Sigmoid colon (tissue), 6 donors: ENCODE measurements at regions not wholly inside any gene's neighbourhood (a gene's known extent, or its start where the extent isn't known, plus 50 kb on each side); places are given as distances from the start of the nearest gene placed in this dataset.
A peak's percentile ranks its signal among the peaks of the same experiment; 100 is the strongest.

Experiments
- DNase-seq: peaks from one replicate; pipeline ENCODE4 v3.0.0-alpha.2; 2019
- H3K27ac ChIP-seq, 4 donors: fragments of 200-600 bp; sonication (generic); one replicate each; pipeline ENCODE4 v1.5.1; 2016 to 2019; ENCODE audit warnings: mild to moderate bottlenecking in 1 of 4
- H3K27me3 ChIP-seq, 3 donors: fragments of 200-600 bp; sonication (generic); one replicate each; pipeline ENCODE4 v1.5.1; 2019; ENCODE audit warnings: mild to moderate bottlenecking in 1 of 3
- H3K36me3 ChIP-seq, 4 donors: fragments of 200-600 bp; sonication (generic); one replicate each; pipeline ENCODE4 v1.5.1; 2016 to 2019
- H3K4me1 ChIP-seq, 4 donors: fragments of 200-600 bp; sonication (generic); one replicate each; pipeline ENCODE4 v1.5.1; 2017 to 2019
- H3K4me3 ChIP-seq, 4 donors: fragments of 200-600 bp; sonication (generic); one replicate each; pipeline ENCODE4 v1.5.1; 2017 to 2019; ENCODE audit warnings: mild to moderate bottlenecking in 2 of 4, moderate library complexity in 1 of 4
- H3K9me3 ChIP-seq, 4 donors: fragments of 200-600 bp in 3 of 4; sonication (generic) in 3 of 4; one replicate each; pipeline versions ENCODE4 v1.5.1 to v1.6.1; 2013 to 2019
- EP300 ChIP-seq, 4 donors: sonication (generic); formaldehyde crosslinking; IDR thresholded peaks; one replicate each; pipeline ENCODE4 v1.6.1; 2017; ENCODE audit warnings: antibody characterized with exemption in 4 of 4
- POLR2A ChIP-seq, 2 donors: fragments of 450-650 bp; IDR thresholded peaks; one replicate each; pipeline ENCODE4 v1.6.1; 2016; ENCODE audit warnings: antibody characterized with exemption in 2 of 2, mild to moderate bottlenecking in 2 of 2, moderate library complexity in 2 of 2
- POLR2AphosphoS5 ChIP-seq, 4 donors: sonication (generic); formaldehyde crosslinking; IDR thresholded peaks; one replicate each; pipeline ENCODE4 v1.6.1; 2017; ENCODE audit warnings: antibody characterized with exemption in 4 of 4
- WGBS, 2 donors: extraction: QIAGEN DNeasy Blood & Tissue Kit; methylation state at CpG; one replicate each; pipeline ENCODE4 v1.1.7; 2013; 5-methylcytosine and 5-hydroxymethylcytosine counted together
- intact Hi-C: fragments of 100-400 bp; cut with DNase I; formaldehyde crosslinking; loops from one replicate; pipeline ENCODE4 v1.15.1; 2023
- TF ChIP-seq, protein P1 (sequence below), 4 experiments: fragments of 450-650 bp in 3 of 4; fragments of 200-600 bp in 1 of 4; IDR thresholded peaks; one replicate each; pipeline ENCODE4 v1.5.1; 2016 to 2019; ENCODE audit warnings: antibody characterized with exemption in 4 of 4, mild to moderate bottlenecking in 3 of 4, moderate library complexity in 2 of 4
- donor health status: healthy with polysubstance abuse.
- donor health status: healthy.

DNA sequence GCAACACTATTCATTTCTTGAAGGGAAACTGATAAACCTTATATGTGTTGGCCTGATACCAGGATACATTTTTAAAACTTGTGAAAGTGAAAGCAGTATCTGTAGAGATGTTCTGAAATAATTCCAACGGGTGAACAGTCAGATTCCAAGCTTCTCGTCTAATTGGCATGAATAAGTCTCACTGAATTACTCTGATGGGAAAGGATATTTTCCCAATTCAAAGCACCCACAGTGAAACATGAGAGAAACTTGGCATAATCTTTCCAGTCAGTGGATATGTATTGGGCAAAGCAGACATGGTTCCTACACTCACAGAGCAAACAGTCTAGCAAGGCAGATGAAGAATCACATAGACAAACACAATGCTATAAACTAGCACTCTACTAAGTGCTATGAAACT lies 413.1 kb downstream of the MED13L start:
- DNase-seq: no peak
- H3K27me3 ChIP-seq: peaks cover 0 to 9% (median 0%) of the 10 kb centered on the region in 3 donors
- no peak overlapping the region for H3K27ac ChIP-seq
- H3K4me1 ChIP-seq: no peaks in the 10 kb centered on the region
- intact Hi-C loops: no loop called here
- no peaks in the 10 kb centered on the region for H3K9me3 ChIP-seq
- H3K4me3 ChIP-seq: no peak overlapping the region
- WGBS, 2 donors: 13 to 47% methylated on average over 2 of the region's 2 CpGs
- H3K36me3 ChIP-seq: no peaks in the 10 kb centered on the region
- TF ChIP-seq, protein P1, sequence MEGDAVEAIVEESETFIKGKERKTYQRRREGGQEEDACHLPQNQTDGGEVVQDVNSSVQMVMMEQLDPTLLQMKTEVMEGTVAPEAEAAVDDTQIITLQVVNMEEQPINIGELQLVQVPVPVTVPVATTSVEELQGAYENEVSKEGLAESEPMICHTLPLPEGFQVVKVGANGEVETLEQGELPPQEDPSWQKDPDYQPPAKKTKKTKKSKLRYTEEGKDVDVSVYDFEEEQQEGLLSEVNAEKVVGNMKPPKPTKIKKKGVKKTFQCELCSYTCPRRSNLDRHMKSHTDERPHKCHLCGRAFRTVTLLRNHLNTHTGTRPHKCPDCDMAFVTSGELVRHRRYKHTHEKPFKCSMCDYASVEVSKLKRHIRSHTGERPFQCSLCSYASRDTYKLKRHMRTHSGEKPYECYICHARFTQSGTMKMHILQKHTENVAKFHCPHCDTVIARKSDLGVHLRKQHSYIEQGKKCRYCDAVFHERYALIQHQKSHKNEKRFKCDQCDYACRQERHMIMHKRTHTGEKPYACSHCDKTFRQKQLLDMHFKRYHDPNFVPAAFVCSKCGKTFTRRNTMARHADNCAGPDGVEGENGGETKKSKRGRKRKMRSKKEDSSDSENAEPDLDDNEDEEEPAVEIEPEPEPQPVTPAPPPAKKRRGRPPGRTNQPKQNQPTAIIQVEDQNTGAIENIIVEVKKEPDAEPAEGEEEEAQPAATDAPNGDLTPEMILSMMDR (IDR thresholded peaks at IDR 0.05): no peak
- no peak for TF ChIP-seq EP300 (IDR thresholded peaks at IDR 0.05)
- TF ChIP-seq POLR2A (IDR thresholded peaks at IDR 0.05): no peak
- TF ChIP-seq POLR2AphosphoS5 (IDR thresholded peaks at IDR 0.05): no peak

DNA sequence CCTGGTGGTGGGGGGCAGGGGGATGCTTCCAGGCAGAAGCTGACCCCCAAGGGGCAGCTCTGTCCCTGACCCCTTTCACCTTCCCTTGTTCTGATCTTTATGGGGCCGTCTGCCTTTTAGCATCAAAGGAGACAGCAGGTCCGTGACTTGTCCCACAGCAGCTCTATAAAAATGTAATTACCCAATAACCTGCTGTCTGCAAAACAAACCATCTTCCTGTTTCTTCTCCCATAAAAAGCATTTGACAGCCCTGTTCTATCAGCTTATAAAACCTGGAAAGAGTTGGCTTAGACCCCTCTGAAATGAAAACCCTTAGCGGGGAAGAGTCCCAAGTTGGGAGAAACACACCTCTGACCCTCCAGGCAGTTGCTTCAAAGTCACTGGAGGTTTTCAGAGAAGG lies 416.9 kb downstream of the MED13L start:
- intact Hi-C loops: no loop called here
- Histone ChIP-seq H3K4me1 (no peaks in the 10 kb centered on the region), H3K9me3 (no peaks in the 10 kb centered on the region), H3K27ac (no peak overlapping the region), H3K4me3 (no peak overlapping the region), H3K27me3 (no peaks in the 10 kb centered on the region), H3K36me3 (no peaks in the 10 kb centered on the region)
- TF ChIP-seq EP300 (IDR thresholded peaks at IDR 0.05) (no peak), POLR2AphosphoS5 (IDR thresholded peaks at IDR 0.05) (no peak), POLR2A (IDR thresholded peaks at IDR 0.05) (no peak)
- TF ChIP-seq, protein P1 (IDR thresholded peaks at IDR 0.05): no peak
- WGBS, 2 donors: 11 to 40% methylated on average over 3 of the region's 3 CpGs
- DNase-seq: no peak

DNA sequence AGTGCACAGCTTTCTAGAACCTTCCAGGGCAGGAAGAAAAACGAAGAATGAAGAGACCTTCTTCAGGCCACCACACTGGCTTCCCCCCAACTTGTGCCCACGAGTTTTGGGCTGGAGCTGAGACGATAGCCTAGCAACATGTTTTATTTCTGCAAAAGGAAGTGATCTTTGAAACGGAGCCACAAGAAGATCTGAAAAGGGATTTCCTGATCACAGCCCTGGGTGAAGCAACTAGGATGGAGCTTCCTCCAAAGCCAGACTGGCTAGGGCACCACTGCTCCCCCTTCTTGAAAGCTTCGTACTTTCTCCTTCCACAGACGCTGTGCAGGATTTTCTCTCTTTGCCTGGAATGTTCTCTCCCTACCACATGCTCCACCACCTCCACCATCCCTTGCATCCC lies 418.3 kb downstream of the MED13L start:
- Histone ChIP-seq H3K27ac (no peak overlapping the region), H3K27me3 (no peaks in the 10 kb centered on the region), H3K9me3 (no peaks in the 10 kb centered on the region), H3K4me3 (no peak overlapping the region), H3K36me3 (no peaks in the 10 kb centered on the region), H3K4me1 (no peaks in the 10 kb centered on the region)
- DNase-seq: no peak
- intact Hi-C loops: no loop called here
- WGBS, 2 donors: 29 to 36% methylated on average over 6 of the region's 6 CpGs
- TF ChIP-seq EP300 (IDR thresholded peaks at IDR 0.05): no peak

DNA sequence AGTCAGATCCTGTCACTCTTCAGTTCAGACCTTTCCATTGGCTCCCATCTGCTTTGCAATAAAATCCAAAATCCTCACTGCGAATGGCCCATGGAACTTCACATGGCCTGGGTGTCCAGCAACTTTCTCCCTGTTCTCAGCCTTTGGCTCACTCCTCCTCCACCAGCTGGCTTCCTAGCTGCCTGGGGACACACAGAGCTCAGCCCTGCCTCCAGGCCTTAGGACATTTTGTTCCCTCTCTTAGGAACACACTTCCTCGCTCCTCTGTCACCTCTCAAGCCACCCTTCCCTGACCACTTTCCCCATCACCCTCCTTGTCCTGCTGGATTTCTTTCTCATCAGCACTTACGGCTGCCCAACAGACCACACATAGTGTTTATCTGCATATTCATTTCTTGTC lies 419.6 kb downstream of the MED13L start:
- intact Hi-C loops: no loop called here
- H3K36me3 ChIP-seq: no peaks in the 10 kb centered on the region
- DNase-seq: no peak
- WGBS, 2 donors: 91 to 95% methylated on average over 3 of the region's 3 CpGs
- H3K9me3 ChIP-seq: no peaks in the 10 kb centered on the region
- no peak overlapping the region for H3K4me3 ChIP-seq
- H3K4me1 ChIP-seq: no peaks in the 10 kb centered on the region
- TF ChIP-seq POLR2A (IDR thresholded peaks at IDR 0.05): no peak
- no peak for TF ChIP-seq EP300 (IDR thresholded peaks at IDR 0.05)
- peak in 1 of 4 donors; percentile 33 for TF ChIP-seq POLR2AphosphoS5 (IDR thresholded peaks at IDR 0.05)
- TF ChIP-seq, protein P1 (IDR thresholded peaks at IDR 0.05): no peak
- H3K27ac ChIP-seq: no peak overlapping the region
- H3K27me3 ChIP-seq: no peaks in the 10 kb centered on the region

DNA sequence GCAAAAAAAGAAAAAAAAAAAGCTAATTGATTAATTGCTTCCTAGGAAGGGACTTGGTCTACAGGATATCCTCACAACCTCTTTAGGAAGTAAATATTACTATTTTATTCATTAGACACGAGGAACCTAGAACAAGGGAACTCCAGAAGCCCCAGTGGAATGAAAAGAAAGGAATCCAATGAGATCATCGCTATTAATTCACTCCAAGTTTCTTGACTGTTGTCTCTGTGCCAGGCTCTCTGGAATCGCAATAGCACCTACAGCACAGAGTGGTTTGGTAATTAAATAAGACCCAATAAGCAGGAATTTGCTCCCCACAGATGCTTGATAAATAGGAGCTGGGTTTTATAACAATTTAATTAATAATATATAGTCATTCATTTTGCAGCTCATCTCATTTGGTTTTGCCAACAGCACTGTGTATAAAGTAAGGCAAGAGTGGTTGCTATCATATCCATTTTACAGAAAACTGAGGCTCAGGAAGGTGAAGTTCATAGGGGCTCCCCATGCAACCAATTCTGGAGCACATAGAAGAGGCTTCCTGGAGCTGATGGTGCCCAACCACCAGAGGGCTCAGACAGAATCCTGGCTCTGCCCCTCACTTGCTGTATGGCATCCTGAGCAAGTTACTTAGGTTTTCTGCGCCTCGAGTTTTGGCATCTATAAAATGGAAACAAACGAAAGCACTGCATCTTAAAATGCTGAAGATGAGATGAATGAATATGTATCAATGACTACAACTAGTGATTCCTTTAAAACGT lies 420.2 kb downstream of the MED13L start:
- H3K36me3 ChIP-seq: no peaks in the 10 kb centered on the region
- H3K27me3 ChIP-seq: no peaks in the 10 kb centered on the region
- TF ChIP-seq EP300 (IDR thresholded peaks at IDR 0.05) (no peak), POLR2A (IDR thresholded peaks at IDR 0.05) (no peak), POLR2AphosphoS5 (IDR thresholded peaks at IDR 0.05) (no peak)
- TF ChIP-seq, protein P1 (IDR thresholded peaks at IDR 0.05): no peak
- H3K4me3 ChIP-seq: no peak overlapping the region
- intact Hi-C loops: no loop called here
- no peaks in the 10 kb centered on the region for H3K4me1 ChIP-seq
- WGBS, 2 donors: 81 to 87% methylated on average over 7 of the region's 7 CpGs
- no peak for DNase-seq
- H3K9me3 ChIP-seq: no peaks in the 10 kb centered on the region
- no peak overlapping the region for H3K27ac ChIP-seq
